GM12872 (cell line): ENCODE measurements at regions not wholly inside any gene's neighbourhood (a gene's known extent, or its start where the extent isn't known, plus 50 kb on each side); places are given as distances from the start of the nearest gene placed in this dataset.

Experiments used
- TF ChIP-seq, protein P1 (sequence below): IDR thresholded peaks from 3 replicates; pipeline ENCODE4 v1.5.1; 2011; ENCODE audit warnings: low read depth, mild to moderate bottlenecking, low read length, moderate library complexity; ENCODE audit not compliant: insufficient read depth

DNA sequence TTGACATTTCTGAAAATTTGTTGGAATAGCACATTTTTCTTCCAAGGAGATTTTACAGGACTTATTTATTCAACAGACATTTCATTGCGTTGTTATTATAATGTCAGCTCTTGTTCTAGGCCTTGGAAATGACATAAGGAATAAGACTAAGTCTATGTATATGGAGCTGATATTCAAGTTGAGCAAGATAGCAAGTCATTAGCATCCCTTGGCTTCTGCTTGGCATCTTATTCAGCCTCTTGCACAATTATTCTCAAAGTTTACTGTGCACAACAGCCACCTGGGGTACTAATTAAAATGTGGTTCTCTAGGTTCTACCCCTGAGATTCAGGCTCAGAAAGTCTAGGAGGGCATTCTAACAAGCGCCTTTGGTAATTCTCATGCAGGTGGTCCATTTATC lies 304.8 kb upstream of the DDI1 start:
- TF ChIP-seq, protein P1, sequence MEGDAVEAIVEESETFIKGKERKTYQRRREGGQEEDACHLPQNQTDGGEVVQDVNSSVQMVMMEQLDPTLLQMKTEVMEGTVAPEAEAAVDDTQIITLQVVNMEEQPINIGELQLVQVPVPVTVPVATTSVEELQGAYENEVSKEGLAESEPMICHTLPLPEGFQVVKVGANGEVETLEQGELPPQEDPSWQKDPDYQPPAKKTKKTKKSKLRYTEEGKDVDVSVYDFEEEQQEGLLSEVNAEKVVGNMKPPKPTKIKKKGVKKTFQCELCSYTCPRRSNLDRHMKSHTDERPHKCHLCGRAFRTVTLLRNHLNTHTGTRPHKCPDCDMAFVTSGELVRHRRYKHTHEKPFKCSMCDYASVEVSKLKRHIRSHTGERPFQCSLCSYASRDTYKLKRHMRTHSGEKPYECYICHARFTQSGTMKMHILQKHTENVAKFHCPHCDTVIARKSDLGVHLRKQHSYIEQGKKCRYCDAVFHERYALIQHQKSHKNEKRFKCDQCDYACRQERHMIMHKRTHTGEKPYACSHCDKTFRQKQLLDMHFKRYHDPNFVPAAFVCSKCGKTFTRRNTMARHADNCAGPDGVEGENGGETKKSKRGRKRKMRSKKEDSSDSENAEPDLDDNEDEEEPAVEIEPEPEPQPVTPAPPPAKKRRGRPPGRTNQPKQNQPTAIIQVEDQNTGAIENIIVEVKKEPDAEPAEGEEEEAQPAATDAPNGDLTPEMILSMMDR = no peak

DNA sequence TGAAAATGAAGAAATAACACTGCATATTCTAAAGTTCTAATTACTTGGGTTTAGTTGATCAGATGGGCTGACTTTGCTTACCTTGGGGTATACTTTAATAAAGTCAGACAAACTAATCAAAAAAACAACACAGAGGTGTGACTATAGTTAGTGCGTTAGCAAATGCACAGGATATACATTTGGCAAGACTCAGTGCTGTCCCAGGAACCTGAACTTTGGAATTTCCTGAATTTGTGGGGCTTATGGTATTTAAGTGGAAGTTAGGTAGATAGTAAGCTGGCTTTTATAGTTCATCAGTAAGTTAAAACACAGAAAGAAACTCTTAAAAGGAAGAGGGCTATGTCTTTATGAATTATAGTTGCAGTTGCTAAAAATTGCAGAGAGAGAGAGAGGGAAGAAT lies 302.6 kb upstream of the DDI1 start:
- TF ChIP-seq, protein P1 = no peak

DNA sequence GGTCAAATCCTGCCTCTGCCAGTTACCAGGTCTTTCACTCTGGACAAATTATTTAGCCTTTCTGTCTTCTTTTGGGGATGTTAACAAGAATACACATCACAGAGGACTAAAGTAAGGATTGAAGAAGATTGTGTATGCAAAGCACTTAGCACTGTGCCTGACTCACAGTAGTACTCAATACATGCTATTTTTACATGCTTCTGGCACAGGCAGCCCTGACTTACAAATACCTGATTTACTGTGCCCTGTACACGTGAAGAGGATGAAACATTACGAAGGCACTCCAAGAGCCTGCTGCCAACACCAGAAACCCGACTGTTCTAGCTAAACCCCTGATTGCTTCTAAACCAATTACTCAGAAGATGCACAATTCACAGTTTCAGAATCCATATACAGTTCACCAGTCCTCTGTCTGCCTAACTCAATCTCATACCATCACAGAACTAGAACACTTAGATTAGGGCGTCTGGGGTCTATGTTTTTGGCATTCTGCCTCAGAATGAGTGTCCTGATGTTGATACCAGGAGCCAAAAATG lies 300.9 kb upstream of the DDI1 start:
- TF ChIP-seq, protein P1 = no peak

DNA sequence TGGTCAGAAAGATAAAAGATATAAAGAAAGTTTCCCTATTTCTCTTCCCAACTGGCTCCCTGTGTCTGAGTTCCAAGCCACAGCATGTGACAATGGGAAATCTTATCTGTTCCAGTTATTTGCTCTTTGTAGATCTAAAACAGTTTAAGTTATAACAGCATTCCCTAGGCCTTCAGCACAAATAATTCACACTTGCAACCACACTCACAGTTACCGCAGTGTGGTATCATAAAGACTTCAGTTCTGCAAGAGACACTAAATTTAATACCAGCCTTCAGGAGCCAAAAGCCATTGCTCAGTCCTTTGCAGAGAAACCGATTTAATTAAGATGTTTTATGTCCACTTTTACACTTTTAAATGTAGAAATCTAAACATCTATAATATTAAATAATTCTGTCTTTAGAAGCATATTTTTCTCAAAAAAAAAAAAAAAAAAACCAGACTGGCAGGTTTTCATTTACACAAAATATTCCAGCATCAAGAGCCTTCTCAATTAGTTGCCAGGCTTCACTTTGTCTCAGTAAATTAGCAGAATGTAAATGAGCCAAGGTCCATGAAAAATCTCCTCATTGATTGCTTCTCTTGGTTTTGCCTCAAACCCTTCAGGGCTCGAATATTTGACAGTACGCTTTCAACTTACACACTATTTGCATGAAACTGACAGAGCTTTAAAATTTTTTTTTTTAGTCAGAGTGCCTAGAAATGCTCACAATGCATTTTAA lies 300.0 kb upstream of the DDI1 start:
- TF ChIP-seq, protein P1 = no peak

DNA sequence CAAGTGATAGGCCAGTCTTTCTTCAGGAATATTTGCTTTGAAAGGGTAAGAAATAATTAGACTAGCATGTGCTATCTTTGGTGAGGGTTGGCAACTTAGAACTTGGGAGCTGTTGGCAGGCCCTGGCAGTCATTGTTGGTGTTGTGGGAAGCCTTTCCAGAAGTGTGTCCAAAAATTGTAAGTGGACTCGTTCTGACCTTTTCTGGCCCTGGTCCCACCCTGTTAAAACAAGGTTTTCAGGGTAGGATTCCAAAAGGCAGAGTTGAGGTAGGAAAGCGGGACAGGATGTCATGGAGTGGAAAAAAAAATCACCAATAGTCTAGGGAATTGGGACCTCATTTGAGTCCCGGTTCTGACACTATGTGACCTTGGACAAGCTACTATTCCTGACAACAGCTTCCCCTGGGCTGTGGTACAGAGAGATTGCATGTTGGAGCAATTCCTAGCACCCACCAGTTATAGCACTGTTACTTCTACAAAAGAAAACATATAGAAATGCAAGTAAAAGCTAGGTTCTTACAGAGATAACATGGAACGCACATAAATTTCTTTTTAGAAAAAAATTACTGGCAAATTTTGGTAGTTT lies 299.3 kb upstream of the DDI1 start:
- TF ChIP-seq, protein P1 = no peak

DNA sequence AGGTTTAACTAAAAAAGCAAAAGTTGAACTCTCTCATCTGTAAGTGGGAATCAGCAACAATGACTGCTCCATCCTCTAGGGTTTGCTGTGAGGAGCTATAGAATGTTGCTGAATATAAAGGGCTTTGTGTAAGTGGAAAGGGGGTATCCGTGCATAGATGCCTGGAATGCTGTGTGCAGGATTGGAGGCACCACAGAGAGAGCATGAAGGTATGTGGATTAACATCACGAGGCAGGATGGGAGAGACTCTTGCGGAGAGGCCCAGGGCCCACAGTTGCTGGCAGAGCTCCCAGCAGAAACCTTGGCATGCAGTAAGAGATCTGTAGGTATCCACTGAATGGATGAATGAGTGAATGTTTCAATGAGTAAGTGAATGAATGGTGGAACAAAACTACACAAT lies 298.7 kb upstream of the DDI1 start:
- TF ChIP-seq, protein P1 = no peak

DNA sequence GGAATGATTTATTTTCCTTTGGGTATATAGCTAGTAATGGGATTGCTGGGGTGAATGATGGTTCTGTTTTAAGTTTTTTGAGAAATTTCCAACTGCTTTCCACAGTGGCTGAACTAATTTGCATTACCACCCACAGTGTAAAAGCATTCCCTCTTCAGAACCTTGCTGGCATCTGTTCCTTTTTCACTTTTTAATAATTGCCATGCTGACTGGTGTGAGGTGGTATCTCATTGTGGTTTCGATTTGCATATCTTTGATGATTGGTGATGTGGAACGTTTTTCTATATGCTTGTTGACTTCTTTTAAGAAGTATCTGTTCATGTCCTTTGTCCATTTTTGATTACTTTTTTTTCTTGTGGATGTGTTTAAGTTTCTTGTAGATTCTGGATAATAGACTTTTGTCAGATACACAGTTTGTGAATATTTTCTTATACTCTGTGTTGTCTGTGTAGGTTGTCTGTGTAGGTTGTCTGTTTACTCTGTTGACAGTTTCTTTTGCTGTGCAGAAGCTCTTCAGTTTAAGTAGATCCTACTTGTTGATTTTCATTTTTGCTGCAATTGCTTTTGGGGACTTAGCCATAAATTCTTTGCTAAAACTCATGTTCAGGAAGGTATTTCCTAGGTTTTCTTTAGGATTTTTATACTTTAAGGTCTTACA lies 291.8 kb upstream of the DDI1 start:
- TF ChIP-seq, protein P1 = no peak
